ENCODE measurements at regions not wholly inside any gene's neighbourhood (a gene's known extent, or its start where the extent isn't known, plus 50 kb on each side); places are given as distances from the start of the nearest gene placed in this dataset.

DNA sequence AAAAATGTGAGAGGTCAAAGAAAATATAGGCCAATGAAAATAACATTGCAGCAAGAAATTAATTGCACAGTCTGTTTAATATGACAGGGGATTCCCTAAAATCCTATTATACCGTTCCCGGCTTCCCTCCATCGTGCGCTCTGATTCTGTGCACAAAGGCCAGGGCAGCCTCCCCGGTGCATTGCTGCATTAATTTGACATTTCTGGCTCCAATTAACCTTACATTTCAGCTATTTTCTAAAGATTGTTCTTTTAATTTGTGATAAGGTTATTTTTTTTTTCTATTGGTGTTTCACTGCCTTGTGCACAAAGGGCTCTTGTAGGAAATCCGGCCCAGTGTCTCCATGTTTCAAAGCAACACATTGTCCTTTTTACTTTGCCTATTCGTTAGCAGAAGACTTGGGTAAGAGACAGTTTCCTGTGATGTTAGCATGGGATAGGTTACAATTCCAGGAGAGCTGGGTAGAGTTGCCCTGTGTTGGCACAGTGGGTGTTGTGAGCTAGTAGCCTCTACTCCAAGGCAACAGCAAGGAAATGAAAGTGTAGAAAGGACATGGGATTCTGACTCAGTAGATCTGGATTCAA is 257.3 kb upstream of the IGF1R start:
- no peak for DNase-seq

GRCh38 chr15:98391568-98391967 is 256.8 kb upstream of the IGF1R start:
- DNase-seq, result no peak

DNA sequence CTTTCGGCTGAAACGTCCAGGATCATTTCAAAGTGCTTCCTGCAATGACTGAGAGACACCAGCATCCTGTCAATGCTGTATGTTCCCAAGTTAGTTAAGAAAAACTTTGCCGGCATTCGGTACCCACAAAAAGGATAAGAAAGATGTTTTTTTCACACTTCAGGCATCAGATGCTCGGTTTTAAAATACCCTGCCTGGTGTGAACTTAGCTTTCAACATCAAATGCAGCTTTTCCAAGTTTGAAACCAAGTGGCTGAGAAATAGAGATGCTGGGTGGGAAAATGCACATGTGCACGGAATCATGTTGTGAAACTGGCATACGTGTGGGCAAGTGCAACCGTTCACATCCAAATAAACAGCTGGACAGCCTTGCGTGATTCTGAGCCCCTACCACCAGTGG is 254.9 kb upstream of the IGF1R start:
- no peak for DNase-seq

DNA sequence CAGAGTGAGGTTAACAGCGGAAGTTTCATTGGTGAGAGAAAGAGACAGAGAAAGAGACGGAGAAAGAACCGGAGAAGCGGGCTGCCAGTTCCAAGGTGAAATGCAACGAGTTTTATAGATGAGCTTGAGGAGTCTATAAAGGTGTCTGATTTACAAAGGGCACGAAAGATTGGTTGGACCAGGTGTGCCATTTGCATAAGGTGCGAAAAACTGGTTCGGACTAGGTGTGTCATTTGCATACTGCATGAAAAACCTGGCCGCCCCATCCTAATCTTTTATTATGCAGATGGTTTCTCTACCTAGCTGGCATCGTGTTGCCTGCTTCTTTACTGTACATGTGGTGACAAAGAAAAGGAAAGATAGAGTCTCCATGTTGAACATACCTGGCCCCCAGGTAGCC is 253.8 kb upstream of the IGF1R start:
- no peak for DNase-seq

DNA sequence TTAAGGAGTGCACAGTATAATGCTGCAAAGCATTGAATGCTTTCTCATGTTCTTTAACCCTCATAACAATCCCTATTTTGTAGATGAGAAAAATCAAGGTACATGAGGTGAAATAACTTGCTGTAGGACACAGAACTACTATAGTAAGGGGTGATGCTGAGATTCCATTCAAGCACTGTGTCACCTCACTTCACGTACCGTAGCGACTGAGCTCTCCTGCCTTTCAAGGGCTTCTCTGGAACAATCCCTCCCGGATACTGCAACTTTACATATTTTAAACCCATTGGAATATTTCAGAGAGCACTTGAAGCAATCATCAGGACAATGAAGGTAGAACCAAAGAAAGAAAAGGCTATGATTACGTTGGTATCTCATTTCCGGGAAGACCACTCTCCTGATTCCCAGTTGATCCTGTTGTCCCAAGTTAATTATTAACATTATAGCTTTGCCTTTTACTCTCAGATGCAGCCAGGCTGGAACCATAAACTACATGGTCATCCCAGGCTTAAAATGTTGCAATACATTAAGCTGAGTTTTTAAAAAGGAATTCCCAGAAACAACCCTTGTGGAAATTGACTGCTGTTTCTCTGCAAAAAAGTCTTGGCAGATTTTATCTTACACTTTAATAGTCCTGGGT is 252.2 kb upstream of the IGF1R start:
- no peak for DNase-seq

GRCh38 chr15:98397419-98397818 is 250.9 kb upstream of the IGF1R start:
- peak; percentile 54 for DNase-seq

DNA sequence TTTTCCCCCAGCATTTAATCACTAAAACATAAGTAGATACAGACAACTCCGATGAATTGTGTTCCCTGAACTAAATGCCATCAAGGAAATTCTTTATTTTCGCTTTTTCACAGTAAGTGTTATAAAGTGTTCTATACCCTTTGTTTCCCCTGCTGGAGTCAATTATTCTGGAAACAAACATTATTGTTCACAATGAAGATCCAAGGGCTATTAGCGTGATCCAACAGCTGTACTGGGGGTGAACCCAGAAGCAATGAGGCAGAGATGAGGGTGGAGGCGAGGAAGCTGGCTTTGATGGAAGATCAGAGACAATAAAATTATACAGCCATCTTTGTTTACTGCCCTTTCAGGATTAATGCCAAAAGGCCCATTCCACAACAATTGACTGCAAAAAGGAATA is 250.3 kb upstream of the IGF1R start:
- no peak for DNase-seq

GRCh38 chr15:98398886-98399285 is 249.5 kb upstream of the IGF1R start:
- no peak for DNase-seq

- DNase-seq, result no peak
Observed at GRCh38 chr15:98400120-98400519, 248.2 kb upstream of the IGF1R start.

- DNase-seq, result no peak
Observed at GRCh38 chr15:98401029-98401428, 247.3 kb upstream of the IGF1R start.

- DNase-seq, result no peak
Observed at GRCh38 chr15:98402486-98402885, 245.9 kb upstream of the IGF1R start.

DNA sequence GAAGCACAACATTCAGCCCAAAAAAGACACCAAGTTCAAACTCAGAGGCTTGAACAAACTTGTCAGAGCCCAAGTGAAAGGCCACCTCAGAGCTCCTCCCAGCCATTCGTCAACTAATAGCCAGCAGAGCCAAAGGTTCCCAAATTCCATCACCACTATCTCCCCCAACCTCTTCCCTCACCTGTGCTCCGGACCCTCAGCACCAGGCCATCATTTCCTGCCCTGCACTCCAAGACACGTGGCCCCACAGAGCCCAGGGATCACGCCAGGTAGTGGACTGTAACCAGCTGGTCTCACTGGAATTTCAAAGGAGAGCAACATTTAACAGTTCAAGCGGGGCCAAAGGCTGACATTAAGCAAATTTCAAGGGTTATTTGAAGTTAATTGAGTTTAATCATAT is 245.2 kb upstream of the IGF1R start:
- no peak for DNase-seq

- no peak for DNase-seq
Observed at GRCh38 chr15:98403569-98403968, 244.8 kb upstream of the IGF1R start.

DNA sequence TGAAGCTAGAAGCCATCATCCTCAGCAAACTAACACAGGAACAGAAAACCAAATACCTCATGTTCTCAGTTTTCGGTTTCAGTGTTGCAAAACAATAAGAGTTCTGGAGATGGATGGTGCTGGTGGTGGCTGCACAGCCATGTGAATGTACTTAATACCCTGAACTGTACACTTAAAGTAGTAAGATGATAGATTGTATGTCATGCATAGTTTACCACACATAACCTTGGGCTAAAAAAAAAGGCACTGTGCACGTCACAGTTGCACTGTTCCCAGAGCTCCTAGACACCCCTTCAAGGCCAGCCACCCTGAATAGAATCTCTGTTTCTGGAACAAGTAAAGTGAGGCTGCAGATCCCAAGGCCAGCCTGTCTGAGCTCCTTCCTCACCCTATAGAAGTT is 243.3 kb upstream of the IGF1R start:
- DNase-seq, result no peak

- DNase-seq, result no peak
Observed at GRCh38 chr15:98408231-98408630, 240.1 kb upstream of the IGF1R start.

GRCh38 chr15:98410328-98410727 is 238.0 kb upstream of the IGF1R start:
- no peak for DNase-seq

GRCh38 chr15:98412852-98413251 is 235.5 kb upstream of the IGF1R start:
- DNase-seq, result no peak

DNA sequence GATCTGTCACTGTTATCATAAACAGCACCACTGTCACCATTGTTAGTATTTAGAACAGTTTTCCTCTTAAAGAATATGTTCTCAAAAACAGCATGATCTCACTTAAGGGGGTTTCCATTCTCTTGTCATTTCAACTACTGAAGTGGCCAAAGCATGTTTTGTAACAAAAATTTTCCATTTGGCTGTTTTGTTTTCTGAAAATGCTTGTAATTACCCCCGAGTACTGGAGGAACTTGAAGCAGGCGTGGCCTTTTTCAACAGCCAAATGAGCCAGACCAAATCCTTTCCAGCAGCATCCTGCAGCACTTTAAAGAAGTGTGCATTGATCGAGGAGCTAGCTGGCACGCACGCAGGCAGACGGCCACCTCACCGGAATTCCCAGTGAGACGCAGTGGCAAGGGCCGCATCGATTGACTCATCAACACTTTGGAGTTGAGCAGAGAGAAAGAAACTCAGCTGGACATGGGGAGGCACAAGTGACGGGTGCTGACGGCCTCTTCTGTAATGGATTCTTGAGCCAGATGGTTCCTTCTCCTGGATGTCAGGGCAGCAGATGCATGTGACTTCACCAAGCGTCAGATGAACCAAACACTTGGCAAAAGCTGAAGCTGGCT is 234.3 kb upstream of the IGF1R start:
- DNase-seq, result no peak

GRCh38 chr15:98416222-98416855 is 232.0 kb upstream of the IGF1R start:
- no peak for DNase-seq

DNA sequence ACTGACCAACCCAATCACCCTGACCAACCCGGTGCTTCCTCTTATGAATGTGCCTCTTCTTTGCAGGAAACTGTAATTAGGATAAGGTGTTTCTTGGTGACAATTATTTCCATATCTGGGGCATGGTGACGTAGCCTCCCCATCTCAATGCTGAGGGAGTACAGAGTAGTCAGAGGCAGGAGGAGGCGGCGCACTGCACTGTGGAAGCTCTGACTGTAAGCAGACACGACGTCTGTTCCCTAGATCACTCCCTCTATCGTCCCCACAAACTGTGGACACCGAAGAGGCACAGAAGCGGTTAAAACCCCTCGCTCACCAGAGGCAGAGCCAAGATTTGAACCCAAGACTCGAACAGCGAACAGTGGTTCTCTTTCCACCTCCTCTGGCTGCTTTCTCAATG is 231.0 kb upstream of the IGF1R start:
- no peak for DNase-seq

GRCh38 chr15:98418122-98418521 is 230.2 kb upstream of the IGF1R start:
- no peak for DNase-seq

DNA sequence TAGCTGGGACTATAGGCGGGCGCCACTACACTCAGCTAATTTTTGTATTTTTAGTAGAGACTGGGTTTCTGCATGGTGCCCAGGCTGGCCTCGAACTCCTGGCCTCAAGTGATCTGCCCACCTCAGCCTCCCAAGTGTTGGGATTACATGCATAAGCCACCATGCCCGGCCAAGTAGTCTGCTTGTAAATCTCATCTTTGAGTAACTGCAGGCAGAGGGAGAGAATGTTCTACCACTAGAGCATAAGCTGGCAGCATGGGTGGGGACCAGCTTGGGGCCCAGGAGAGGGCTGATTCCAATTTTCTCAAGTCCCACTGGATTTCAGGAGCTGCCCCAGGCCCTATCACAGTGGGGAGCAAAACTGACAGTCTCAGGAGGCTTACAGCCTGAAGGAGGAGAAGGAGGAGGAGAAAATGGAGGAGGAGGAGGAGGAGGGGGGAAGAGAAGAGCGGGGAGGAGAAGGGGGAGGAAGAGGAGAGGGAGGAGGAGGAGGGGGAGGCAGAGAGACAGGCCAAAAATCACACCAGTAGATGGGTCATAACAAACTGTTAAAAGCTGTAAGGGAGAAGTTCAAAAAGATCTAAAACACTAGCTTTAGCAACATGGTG is 229.1 kb upstream of the IGF1R start:
- no peak for DNase-seq

DNA sequence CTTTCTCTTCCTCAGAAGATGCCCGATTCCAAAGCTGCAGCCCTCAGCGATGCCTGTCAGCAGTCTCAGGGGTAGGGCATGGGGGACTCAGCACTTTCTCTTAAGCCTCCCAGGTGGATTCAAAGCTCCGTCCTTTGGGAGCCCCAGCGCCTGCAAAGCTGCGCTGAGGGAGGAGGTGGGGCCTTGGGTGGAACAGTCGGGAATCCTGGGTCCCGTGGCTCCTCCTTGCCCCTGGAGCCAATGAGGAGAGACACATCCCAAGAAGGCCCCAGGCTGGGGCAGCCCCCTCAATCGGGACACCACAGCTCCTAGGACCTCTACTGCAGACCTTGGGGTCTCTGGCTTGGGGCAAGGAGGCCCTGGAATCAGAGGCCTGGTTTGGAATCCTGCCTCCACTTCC is 227.5 kb upstream of the IGF1R start:
- DNase-seq, result no peak
